ENCODE measurements at regions not wholly inside any gene's neighbourhood (a gene's known extent, or its start where the extent isn't known, plus 50 kb on each side); places are given as distances from the start of the nearest gene placed in this dataset.

GRCh38 chr6:98308564-98308963 lies 525.8 kb upstream of the POU3F2 start:
- ChIA-PET POLR2A (no interaction called here), CTCF (no interaction called here)
- TF ChIP-seq CTCF (IDR thresholded peaks at IDR 0.05; ENCODE audit: low read depth, low read length) = no peak
- Histone ChIP-seq H3K27ac (ENCODE audit: low read depth, low read length) (no peak overlapping the region), H3K4me3 (ENCODE audit: low read depth, low read length) (no peak overlapping the region), H3K9me3 (ENCODE audit: control insufficient read depth, insufficient read depth, low read length) (peaks cover 4% of the 10 kb centered on the region; the same call in 1 of the 2 replicates), H3K27me3 (ENCODE audit: control insufficient read depth, insufficient read depth, low read length) (no peaks in the 10 kb centered on the region)
- no peak for DNase-seq (ENCODE audit: low read depth, low spot score)

- Histone ChIP-seq H3K27me3 (ENCODE audit: control insufficient read depth, insufficient read depth, low read length) (no peaks in the 10 kb centered on the region), H3K27ac (ENCODE audit: low read depth, low read length) (no peak overlapping the region), H3K9me3 (ENCODE audit: control insufficient read depth, insufficient read depth, low read length) (peaks cover 4% of the 10 kb centered on the region; the same call in 1 of the 2 replicates), H3K4me3 (ENCODE audit: low read depth, low read length) (no peak overlapping the region)
- ChIA-PET CTCF (no interaction called here), POLR2A (no interaction called here)
- no peak for TF ChIP-seq CTCF (IDR thresholded peaks at IDR 0.05; ENCODE audit: low read depth, low read length)
- DNase-seq (ENCODE audit: low read depth, low spot score) = no peak
These were observed 523.9 kb upstream of the POU3F2 start for GRCh38 chr6:98310443-98310842.

- ChIA-PET POLR2A (no interaction called here), CTCF (no interaction called here)
- Histone ChIP-seq H3K4me3 (ENCODE audit: low read depth, low read length) (no peak overlapping the region), H3K27ac (ENCODE audit: low read depth, low read length) (no peak overlapping the region), H3K27me3 (ENCODE audit: control insufficient read depth, insufficient read depth, low read length) (no peaks in the 10 kb centered on the region), H3K9me3 (ENCODE audit: control insufficient read depth, insufficient read depth, low read length) (no peaks in the 10 kb centered on the region; the same call in 1 of the 2 replicates)
- TF ChIP-seq CTCF (IDR thresholded peaks at IDR 0.05; ENCODE audit: low read depth, low read length) = no peak
- no peak for DNase-seq (ENCODE audit: low read depth, low spot score)
These were observed 510.8 kb upstream of the POU3F2 start for GRCh38 chr6:98323605-98324004.

- no peak for TF ChIP-seq CTCF (IDR thresholded peaks at IDR 0.05; ENCODE audit: low read depth, low read length)
- no peaks in the 10 kb centered on the region for H3K27me3 ChIP-seq (ENCODE audit: control insufficient read depth, insufficient read depth, low read length)
- CTCF ChIA-PET = no interaction called here
- H3K27ac ChIP-seq (ENCODE audit: low read depth, low read length) = no peak overlapping the region
- no peak overlapping the region for H3K4me3 ChIP-seq (ENCODE audit: low read depth, low read length)
- H3K9me3 ChIP-seq (ENCODE audit: control insufficient read depth, insufficient read depth, low read length) = no peaks in the 10 kb centered on the region; the same call in 1 of the 2 replicates
- no peak for DNase-seq (ENCODE audit: low read depth, low spot score)
- POLR2A ChIA-PET = no interaction called here
These were observed 509.9 kb upstream of the POU3F2 start for GRCh38 chr6:98324446-98324845.

- Histone ChIP-seq H3K27ac (ENCODE audit: low read depth, low read length) (no peak overlapping the region), H3K4me3 (ENCODE audit: low read depth, low read length) (no peak overlapping the region), H3K27me3 (ENCODE audit: control insufficient read depth, insufficient read depth, low read length) (no peaks in the 10 kb centered on the region), H3K9me3 (ENCODE audit: control insufficient read depth, insufficient read depth, low read length) (no peaks in the 10 kb centered on the region; the same call in 1 of the 2 replicates)
- CTCF ChIA-PET = no interaction called here
- POLR2A ChIA-PET = no interaction called here
- no peak for TF ChIP-seq CTCF (IDR thresholded peaks at IDR 0.05; ENCODE audit: low read depth, low read length)
- no peak for DNase-seq (ENCODE audit: low read depth, low spot score)
These were observed 509.0 kb upstream of the POU3F2 start for GRCh38 chr6:98325366-98325765.

Measured in AG04450 (cell line).